ENCODE measurements at regions not wholly inside any gene's neighbourhood (a gene's known extent, or its start where the extent isn't known, plus 50 kb on each side); places are given as distances from the start of the nearest gene placed in this dataset.

- no peak for DNase-seq
Measured at GRCh38 chr10:31709028-31709427, 219.6 kb downstream of the ARHGAP12 start.

GRCh38 chr10:31708474-31708873 is 220.2 kb downstream of the ARHGAP12 start:
- DNase-seq, result no peak

GRCh38 chr10:31708046-31708445 is 220.6 kb downstream of the ARHGAP12 start:
- no peak for DNase-seq

- peak; percentile 76 for DNase-seq
Measured at GRCh38 chr10:31707093-31708039, 221.3 kb downstream of the ARHGAP12 start.

- no peak for DNase-seq
Measured at GRCh38 chr10:31706464-31707092, 222.1 kb downstream of the ARHGAP12 start.

GRCh38 chr10:31705136-31705535 is 223.5 kb downstream of the ARHGAP12 start:
- DNase-seq, result no peak

- no peak for DNase-seq
Measured at GRCh38 chr10:31704195-31704594, 224.4 kb downstream of the ARHGAP12 start.

- no peak for DNase-seq
Measured at GRCh38 chr10:31702954-31703353, 225.7 kb downstream of the ARHGAP12 start.

- DNase-seq, result no peak
Measured at GRCh38 chr10:31702005-31702404, 226.6 kb downstream of the ARHGAP12 start.

- no peak for DNase-seq
Measured at GRCh38 chr10:31701546-31701945, 227.1 kb downstream of the ARHGAP12 start.

- no peak for DNase-seq
Measured at GRCh38 chr10:31700181-31700611, 228.4 kb downstream of the ARHGAP12 start.

GRCh38 chr10:31698181-31698830 is 230.3 kb downstream of the ARHGAP12 start:
- DNase-seq, result peak; percentile 86

GRCh38 chr10:31697271-31698180 is 231.1 kb downstream of the ARHGAP12 start:
- peak; percentile 85 for DNase-seq

GRCh38 chr10:31694929-31695837 is 233.4 kb downstream of the ARHGAP12 start:
- no peak for DNase-seq

- DNase-seq, result no peak
Measured at GRCh38 chr10:31694126-31694685, 234.4 kb downstream of the ARHGAP12 start.

GRCh38 chr10:31693491-31693890 is 235.1 kb downstream of the ARHGAP12 start:
- no peak for DNase-seq

GRCh38 chr10:31689233-31689632 is 239.4 kb downstream of the ARHGAP12 start:
- DNase-seq, result no peak

- DNase-seq, result no peak
Measured at GRCh38 chr10:31687663-31688482, 240.8 kb downstream of the ARHGAP12 start.

- no peak for DNase-seq
Measured at GRCh38 chr10:31686599-31686998, 242.0 kb downstream of the ARHGAP12 start.

GRCh38 chr10:31683682-31684081 is 244.9 kb downstream of the ARHGAP12 start:
- DNase-seq, result no peak

Data from HCEC 1CT (cell line).